ENCODE measurements at regions not wholly inside any gene's neighbourhood (a gene's known extent, or its start where the extent isn't known, plus 50 kb on each side); places are given as distances from the start of the nearest gene placed in this dataset.

GRCh38 chr13:111527614-111528229, 207.3 kb downstream of the TEX29 start:
- 75% methylated on average over 14 of the region's 14 CpGs for WGBS, 2 donors
- no peak overlapping the region for H3K4me3 ChIP-seq (ENCODE audit: low read length in 2 of 2)
- H3K27me3 ChIP-seq (ENCODE audit: control insufficient read depth in 1 of 2, insufficient read depth in 2 of 2, low read length in 1 of 2), result no peaks in the 10 kb centered on the region
- no peaks in the 10 kb centered on the region for H3K36me3 ChIP-seq (ENCODE audit: control insufficient read depth in 1 of 2, insufficient read depth in 2 of 2, low read length in 1 of 2)
- ATAC-seq (ENCODE audit: low FRiP score) (no peak), DNase-seq (no peak)
- no peaks in the 10 kb centered on the region for H3K4me1 ChIP-seq (ENCODE audit: control insufficient read depth in 1 of 2, insufficient read depth in 2 of 2, low read length in 2 of 2)
- H3K9me3 ChIP-seq (ENCODE audit: control insufficient read depth, low read length), result peaks cover 2% of the 10 kb centered on the region
- intact Hi-C loops (cut with DNase I), result no loop called here
- no peak overlapping the region for H3K27ac ChIP-seq (ENCODE audit: low read depth in 1 of 2, low read length in 2 of 2)

- H3K9me3 ChIP-seq (ENCODE audit: control insufficient read depth, low read length), result peaks cover 2% of the 10 kb centered on the region
- ATAC-seq (ENCODE audit: low FRiP score), result no peak
- WGBS, 2 donors, result 91 to 92% methylated on average over 3 of the region's 3 CpGs
- DNase-seq, result no peak
- no peak overlapping the region for H3K27ac ChIP-seq (ENCODE audit: low read depth in 1 of 2, low read length in 2 of 2)
- H3K4me1 ChIP-seq (ENCODE audit: control insufficient read depth in 1 of 2, insufficient read depth in 2 of 2, low read length in 2 of 2), result no peaks in the 10 kb centered on the region
- intact Hi-C loops (cut with DNase I), result no loop called here
- H3K4me3 ChIP-seq (ENCODE audit: low read length in 2 of 2), result no peak overlapping the region
- H3K36me3 ChIP-seq (ENCODE audit: control insufficient read depth in 1 of 2, insufficient read depth in 2 of 2, low read length in 1 of 2), result no peaks in the 10 kb centered on the region
- H3K27me3 ChIP-seq (ENCODE audit: control insufficient read depth in 1 of 2, insufficient read depth in 2 of 2, low read length in 1 of 2), result no peaks in the 10 kb centered on the region
Observed at GRCh38 chr13:111528513-111528912, 208.1 kb downstream of the TEX29 start.

GRCh38 chr13:111530137-111530870, 209.9 kb downstream of the TEX29 start:
- intact Hi-C loops (cut with DNase I), result no loop called here
- DNase-seq, result no peak
- ATAC-seq (ENCODE audit: low FRiP score), result no peak
- Histone ChIP-seq H3K4me1 (ENCODE audit: control insufficient read depth in 1 of 2, insufficient read depth in 2 of 2, low read length in 2 of 2) (no peaks in the 10 kb centered on the region), H3K4me3 (ENCODE audit: low read length in 2 of 2) (no peak overlapping the region), H3K27ac (ENCODE audit: low read depth in 1 of 2, low read length in 2 of 2) (no peak overlapping the region), H3K36me3 (ENCODE audit: control insufficient read depth in 1 of 2, insufficient read depth in 2 of 2, low read length in 1 of 2) (no peaks in the 10 kb centered on the region), H3K9me3 (ENCODE audit: control insufficient read depth, low read length) (peaks cover 2% of the 10 kb centered on the region), H3K27me3 (ENCODE audit: control insufficient read depth in 1 of 2, insufficient read depth in 2 of 2, low read length in 1 of 2) (no peaks in the 10 kb centered on the region)
- 79 to 81% methylated on average over 17 of the region's 17 CpGs for WGBS, 2 donors

GRCh38 chr13:111531505-111531904, 211.1 kb downstream of the TEX29 start:
- no peaks in the 10 kb centered on the region for H3K36me3 ChIP-seq (ENCODE audit: control insufficient read depth in 1 of 2, insufficient read depth in 2 of 2, low read length in 1 of 2)
- no peaks in the 10 kb centered on the region for H3K27me3 ChIP-seq (ENCODE audit: control insufficient read depth in 1 of 2, insufficient read depth in 2 of 2, low read length in 1 of 2)
- DNase-seq (no peak), ATAC-seq (ENCODE audit: low FRiP score) (no peak)
- no peaks in the 10 kb centered on the region for H3K4me1 ChIP-seq (ENCODE audit: control insufficient read depth in 1 of 2, insufficient read depth in 2 of 2, low read length in 2 of 2)
- WGBS, 2 donors, result 21 to 29% methylated on average over 7 of the region's 7 CpGs
- peaks cover 2% of the 10 kb centered on the region for H3K9me3 ChIP-seq (ENCODE audit: control insufficient read depth, low read length)
- intact Hi-C loops (cut with DNase I), result no loop called here
- no peak overlapping the region for H3K27ac ChIP-seq (ENCODE audit: low read depth in 1 of 2, low read length in 2 of 2)
- no peak overlapping the region for H3K4me3 ChIP-seq (ENCODE audit: low read length in 2 of 2)

GRCh38 chr13:111532111-111532510, 211.7 kb downstream of the TEX29 start:
- intact Hi-C loops (cut with DNase I), result no loop called here
- DNase-seq (no peak), ATAC-seq (ENCODE audit: low FRiP score) (no peak)
- 53 to 54% methylated on average over 9 of the region's 9 CpGs for WGBS, 2 donors
- H3K36me3 ChIP-seq (ENCODE audit: control insufficient read depth in 1 of 2, insufficient read depth in 2 of 2, low read length in 1 of 2), result no peaks in the 10 kb centered on the region
- no peak overlapping the region for H3K27ac ChIP-seq (ENCODE audit: low read depth in 1 of 2, low read length in 2 of 2)
- H3K4me3 ChIP-seq (ENCODE audit: low read length in 2 of 2), result no peak overlapping the region
- H3K9me3 ChIP-seq (ENCODE audit: control insufficient read depth, low read length), result peaks cover 2% of the 10 kb centered on the region
- no peaks in the 10 kb centered on the region for H3K27me3 ChIP-seq (ENCODE audit: control insufficient read depth in 1 of 2, insufficient read depth in 2 of 2, low read length in 1 of 2)
- H3K4me1 ChIP-seq (ENCODE audit: control insufficient read depth in 1 of 2, insufficient read depth in 2 of 2, low read length in 2 of 2), result no peaks in the 10 kb centered on the region

GRCh38 chr13:111533900-111534683, 213.7 kb downstream of the TEX29 start:
- Histone ChIP-seq H3K27ac (ENCODE audit: low read depth in 1 of 2, low read length in 2 of 2) (no peak overlapping the region), H3K36me3 (ENCODE audit: control insufficient read depth in 1 of 2, insufficient read depth in 2 of 2, low read length in 1 of 2) (no peaks in the 10 kb centered on the region), H3K9me3 (ENCODE audit: control insufficient read depth, low read length) (no peaks in the 10 kb centered on the region), H3K4me3 (ENCODE audit: low read length in 2 of 2) (no peak overlapping the region), H3K27me3 (ENCODE audit: control insufficient read depth in 1 of 2, insufficient read depth in 2 of 2, low read length in 1 of 2) (no peaks in the 10 kb centered on the region), H3K4me1 (ENCODE audit: control insufficient read depth in 1 of 2, insufficient read depth in 2 of 2, low read length in 2 of 2) (no peaks in the 10 kb centered on the region)
- intact Hi-C loops (cut with DNase I), result no loop called here
- DNase-seq (no peak), ATAC-seq (ENCODE audit: low FRiP score) (no peak)
- WGBS, 2 donors, result 28 to 31% methylated on average over 10 of the region's 10 CpGs

- no peak for DNase-seq
- intact Hi-C loops (cut with DNase I), result no loop called here
- no peaks in the 10 kb centered on the region for H3K9me3 ChIP-seq (ENCODE audit: control insufficient read depth, low read length)
- no peak overlapping the region for H3K27ac ChIP-seq (ENCODE audit: low read depth in 1 of 2, low read length in 2 of 2)
- no peaks in the 10 kb centered on the region for H3K4me1 ChIP-seq (ENCODE audit: control insufficient read depth in 1 of 2, insufficient read depth in 2 of 2, low read length in 2 of 2)
- WGBS, 2 donors, result 7 to 9% methylated on average over 24 of the region's 24 CpGs
- H3K4me3 ChIP-seq (ENCODE audit: low read length in 2 of 2), result no peak overlapping the region
- no peaks in the 10 kb centered on the region for H3K36me3 ChIP-seq (ENCODE audit: control insufficient read depth in 1 of 2, insufficient read depth in 2 of 2, low read length in 1 of 2)
- no peak for ATAC-seq (ENCODE audit: low FRiP score)
- H3K27me3 ChIP-seq (ENCODE audit: control insufficient read depth in 1 of 2, insufficient read depth in 2 of 2, low read length in 1 of 2), result no peaks in the 10 kb centered on the region
Observed at GRCh38 chr13:111534751-111535522, 214.5 kb downstream of the TEX29 start.

GRCh38 chr13:111535523-111535811, 215.0 kb downstream of the TEX29 start:
- WGBS, 2 donors, result 47 to 49% methylated on average over 5 of the region's 5 CpGs
- H3K36me3 ChIP-seq (ENCODE audit: control insufficient read depth in 1 of 2, insufficient read depth in 2 of 2, low read length in 1 of 2), result no peaks in the 10 kb centered on the region

More at GRCh38 chr13:111535523-111535811, 215.0 kb downstream of the TEX29 start:
- DNase-seq (no peak), ATAC-seq (ENCODE audit: low FRiP score) (no peak)
- H3K9me3 ChIP-seq (ENCODE audit: control insufficient read depth, low read length), result no peaks in the 10 kb centered on the region
- intact Hi-C loops (cut with DNase I), result no loop called here
- H3K4me1 ChIP-seq (ENCODE audit: control insufficient read depth in 1 of 2, insufficient read depth in 2 of 2, low read length in 2 of 2), result no peaks in the 10 kb centered on the region
- H3K4me3 ChIP-seq (ENCODE audit: low read length in 2 of 2), result no peak overlapping the region
- H3K27ac ChIP-seq (ENCODE audit: low read depth in 1 of 2, low read length in 2 of 2), result no peak overlapping the region
- no peaks in the 10 kb centered on the region for H3K27me3 ChIP-seq (ENCODE audit: control insufficient read depth in 1 of 2, insufficient read depth in 2 of 2, low read length in 1 of 2)

All from aorta (tissue), 5 donors.